WTC11 (cell line): ENCODE measurements at regions not wholly inside any gene's neighbourhood (a gene's known extent, or its start where the extent isn't known, plus 50 kb on each side); places are given as distances from the start of the nearest gene placed in this dataset.

Experiments
- ATAC-seq: fragments of 200-7000 bp; cut with Tn5 transposase; 2 replicates; pipeline ENCODE4 v1.10.0; 2021; ENCODE audit warnings: mild to moderate bottlenecking, moderate library complexity
- CTCF ChIA-PET: fragments of 300-600 bp; sonication (Branson Sonifier 250); formaldehyde crosslinking; loops from one replicate; lab custom pipeline; 2021; ENCODE audit warnings: antibody characterized with exemption; lab: Charles Lee
- POLR2A ChIA-PET: fragments of 350-600 bp; sonication (Branson Sonifier 250); formaldehyde crosslinking; loops from one replicate; lab custom pipeline; 2021; ENCODE audit warnings: antibody characterized with exemption; lab: Charles Lee
- DNase-seq: peaks from one replicate; pipeline ENCODE4 v3.0.0; 2021; ENCODE audit warnings: low spot score
- H3K27ac Mint-ChIP-seq: 2 replicates; pipeline ENCODE4 v1.8.0; 2021; ENCODE audit warnings: mixed read lengths
- H3K27me3 Mint-ChIP-seq: 2 replicates; pipeline ENCODE4 v1.8.0; 2021; ENCODE audit warnings: low read depth, mild to moderate bottlenecking, moderate library complexity, mixed read lengths
- H3K36me3 Mint-ChIP-seq: 2 replicates; pipeline ENCODE4 v1.8.0; 2021; ENCODE audit warnings: mixed read lengths
- H3K4me1 Mint-ChIP-seq: 2 replicates; pipeline ENCODE4 v1.8.0; 2022; ENCODE audit warnings: mixed read lengths
- H3K4me3 Mint-ChIP-seq: 2 replicates; pipeline ENCODE4 v1.8.0; 2021; ENCODE audit warnings: mild to moderate bottlenecking, moderate library complexity, mixed read lengths
- H3K9me3 Mint-ChIP-seq: 2 replicates; pipeline ENCODE4 v1.8.0; 2021; ENCODE audit warnings: mixed read lengths
- FOXK1 ChIP-seq: sonication (generic); formaldehyde crosslinking; IDR thresholded peaks from 2 replicates; pipeline ENCODE4 v1.8.0; 2022; ENCODE audit warnings: mild to moderate bottlenecking, moderate library complexity, missing genetic modification reagents
- GRHL2 ChIP-seq: fragments of 250-450 bp; sonication (Bioruptor Pico); IDR thresholded peaks from 2 replicates; pipeline ENCODE4 v1.8.0; 2022; ENCODE audit warnings: mild to moderate bottlenecking, moderate library complexity; ENCODE audit not compliant: insufficient replicate concordance, severe bottlenecking
- JAZF1 ChIP-seq: fragments of 250-450 bp; sonication (Bioruptor Pico); IDR thresholded peaks from 2 replicates; pipeline ENCODE4 v1.9.0; 2021; ENCODE audit warnings: moderate library complexity, mild to moderate bottlenecking, inconsistent platforms
- KAT7 ChIP-seq: sonication (generic); formaldehyde crosslinking; IDR thresholded peaks from 2 replicates; pipeline ENCODE4 v1.8.1; 2023; ENCODE audit warnings: missing genetic modification reagents, mild to moderate bottlenecking, borderline replicate concordance
- NFATC4 ChIP-seq: fragments of 250-450 bp; sonication (Bioruptor Pico); IDR thresholded peaks from 2 replicates; pipeline ENCODE4 v1.9.0; 2021; ENCODE audit warnings: mild to moderate bottlenecking
- NFYB ChIP-seq: sonication (generic); formaldehyde crosslinking; conservative IDR thresholded peaks from 2 replicates; pipeline ENCODE4 v1.8.0; 2022; ENCODE audit warnings: low read depth, missing genetic modification reagents
- NR3C1 ChIP-seq: sonication (generic); formaldehyde crosslinking; conservative IDR thresholded peaks from 2 replicates; pipeline ENCODE4 v1.8.1; 2023; ENCODE audit warnings: low read depth, mild to moderate bottlenecking, missing genetic modification reagents
- OVOL2 ChIP-seq: fragments of 250-450 bp; sonication (Bioruptor Pico); IDR thresholded peaks from 2 replicates; pipeline ENCODE4 v1.9.0; 2021; ENCODE audit warnings: mild to moderate bottlenecking, borderline replicate concordance
- TEAD1 ChIP-seq: sonication (generic); formaldehyde crosslinking; IDR thresholded peaks from 2 replicates; pipeline ENCODE4 v1.8.0; 2022; ENCODE audit warnings: mild to moderate bottlenecking, missing genetic modification reagents
- TP53 ChIP-seq: sonication (generic); formaldehyde crosslinking; IDR thresholded peaks from 2 replicates; pipeline ENCODE4 v1.8.1; 2023; ENCODE audit warnings: mild to moderate bottlenecking, missing genetic modification reagents
- ZBTB21 ChIP-seq: sonication (generic); formaldehyde crosslinking; IDR thresholded peaks from 2 replicates; pipeline ENCODE4 v1.8.1; 2023; ENCODE audit warnings: mild to moderate bottlenecking, missing genetic modification reagents, borderline replicate concordance
- ZNF219 ChIP-seq: sonication (generic); formaldehyde crosslinking; IDR thresholded peaks from 2 replicates; pipeline ENCODE4 v1.8.0; 2023; ENCODE audit warnings: missing genetic modification reagents, mild to moderate bottlenecking, borderline replicate concordance
- ZNF232 ChIP-seq: sonication (generic); formaldehyde crosslinking; IDR thresholded peaks from 2 replicates; pipeline ENCODE4 v1.8.0; 2022; ENCODE audit warnings: mild to moderate bottlenecking, missing genetic modification reagents
- ZNF416 ChIP-seq: fragments of 250-450 bp; sonication (Bioruptor Pico); IDR thresholded peaks from 2 replicates; pipeline ENCODE4 v1.9.0; 2021; ENCODE audit warnings: mild to moderate bottlenecking, inconsistent platforms
- TF ChIP-seq, protein P1 (sequence below): fragments of 250-450 bp; sonication (Bioruptor Pico); IDR thresholded peaks from 2 replicates; pipeline ENCODE4 v1.9.0; 2021; ENCODE audit warnings: moderate library complexity, mild to moderate bottlenecking, inconsistent platforms, borderline replicate concordance
- TF ChIP-seq, protein P2 (sequence below): sonication (generic); formaldehyde crosslinking; IDR thresholded peaks from 2 replicates; pipeline ENCODE4 v1.8.1; 2023; ENCODE audit warnings: mild to moderate bottlenecking, moderate library complexity, missing genetic modification reagents
- TF ChIP-seq, protein P3 (sequence below): sonication (generic); formaldehyde crosslinking; IDR thresholded peaks from 2 replicates; pipeline ENCODE4 v1.8.1; 2023; ENCODE audit warnings: mild to moderate bottlenecking, missing genetic modification reagents
- TF ChIP-seq, protein P4 (sequence below): fragments of 250-450 bp; sonication (Bioruptor Pico); IDR thresholded peaks from 2 replicates; pipeline ENCODE4 v1.9.0; 2021; ENCODE audit warnings: mild to moderate bottlenecking
- TF ChIP-seq, protein P5 (sequence below): fragments of 250-450 bp; sonication (Bioruptor Pico); IDR thresholded peaks from 2 replicates; pipeline ENCODE4 v1.8.0; 2021; ENCODE audit warnings: mild to moderate bottlenecking

DNA sequence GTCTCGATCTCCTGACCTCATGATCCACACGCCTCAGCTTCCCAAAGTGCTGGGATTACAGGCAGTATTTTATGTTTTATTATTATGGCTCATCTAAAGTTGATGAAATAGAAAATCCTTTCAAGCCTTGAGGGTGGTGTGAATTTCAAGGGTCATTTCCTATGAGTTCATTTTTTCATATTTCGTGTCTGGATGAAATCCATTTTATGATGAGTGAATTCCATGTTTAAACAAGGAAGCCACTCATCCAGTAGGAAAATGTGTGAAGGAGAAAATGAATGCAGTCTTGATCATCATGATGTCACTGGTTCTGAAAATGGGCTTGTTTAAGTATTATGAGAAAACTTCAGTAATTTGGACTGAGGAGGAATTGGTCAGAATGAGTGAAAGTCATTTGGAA lies 74.6 kb upstream of the ZSWIM6 start (continued):
- TF ChIP-seq, protein P1, sequence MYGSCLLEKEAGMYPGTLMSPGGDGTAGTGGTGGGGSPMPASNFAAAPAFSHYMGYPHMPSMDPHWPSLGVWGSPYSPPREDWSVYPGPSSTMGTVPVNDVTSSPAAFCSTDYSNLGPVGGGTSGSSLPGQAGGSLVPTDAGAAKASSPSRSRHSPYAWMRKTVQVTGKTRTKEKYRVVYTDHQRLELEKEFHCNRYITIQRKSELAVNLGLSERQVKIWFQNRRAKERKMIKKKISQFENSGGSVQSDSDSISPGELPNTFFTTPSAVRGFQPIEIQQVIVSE (CRISPR knock-in tag) = no peak
- no peak for TF ChIP-seq TEAD1 (CRISPR knock-in tag)

DNA sequence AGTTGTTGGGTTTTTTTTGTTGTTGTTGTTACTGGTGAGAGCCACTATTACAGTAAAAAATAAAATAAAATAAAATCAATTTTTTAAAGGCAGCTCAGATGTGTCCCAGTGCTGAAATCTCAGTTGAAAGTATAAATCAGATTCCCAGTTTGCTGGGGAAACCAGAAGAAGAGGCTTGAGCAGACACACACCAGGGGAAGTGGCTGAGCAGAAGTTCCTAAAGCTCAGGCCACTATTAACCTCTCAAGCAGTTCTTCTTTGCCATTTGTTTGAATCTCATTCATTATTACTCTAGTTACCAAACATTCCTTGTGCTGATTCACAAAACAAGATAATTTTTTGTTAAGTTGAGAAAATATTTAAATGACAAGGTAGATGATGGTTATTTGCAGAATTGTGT lies 70.9 kb upstream of the ZSWIM6 start:
- ATAC-seq = no peak
- TF ChIP-seq FOXK1 (CRISPR knock-in tag) (no peak), TP53 (CRISPR knock-in tag) (no peak), KAT7 (no peak), ZNF219 (CRISPR knock-in tag) (no peak), NFYB (CRISPR knock-in tag) (no peak), ZNF232 (CRISPR knock-in tag) (no peak), NR3C1 (no peak)
- TF ChIP-seq, protein P2, sequence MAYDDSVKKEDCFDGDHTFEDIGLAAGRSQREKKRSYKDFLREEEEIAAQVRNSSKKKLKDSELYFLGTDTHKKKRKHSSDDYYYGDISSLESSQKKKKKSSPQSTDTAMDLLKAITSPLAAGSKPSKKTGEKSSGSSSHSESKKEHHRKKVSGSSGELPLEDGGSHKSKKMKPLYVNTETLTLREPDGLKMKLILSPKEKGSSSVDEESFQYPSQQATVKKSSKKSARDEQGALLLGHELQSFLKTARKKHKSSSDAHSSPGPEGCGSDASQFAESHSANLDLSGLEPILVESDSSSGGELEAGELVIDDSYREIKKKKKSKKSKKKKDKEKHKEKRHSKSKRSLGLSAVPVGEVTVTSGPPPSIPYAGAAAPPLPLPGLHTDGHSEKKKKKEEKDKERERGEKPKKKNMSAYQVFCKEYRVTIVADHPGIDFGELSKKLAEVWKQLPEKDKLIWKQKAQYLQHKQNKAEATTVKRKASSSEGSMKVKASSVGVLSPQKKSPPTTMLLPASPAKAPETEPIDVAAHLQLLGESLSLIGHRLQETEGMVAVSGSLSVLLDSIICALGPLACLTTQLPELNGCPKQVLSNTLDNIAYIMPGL = no peak
- TF ChIP-seq, protein P3, sequence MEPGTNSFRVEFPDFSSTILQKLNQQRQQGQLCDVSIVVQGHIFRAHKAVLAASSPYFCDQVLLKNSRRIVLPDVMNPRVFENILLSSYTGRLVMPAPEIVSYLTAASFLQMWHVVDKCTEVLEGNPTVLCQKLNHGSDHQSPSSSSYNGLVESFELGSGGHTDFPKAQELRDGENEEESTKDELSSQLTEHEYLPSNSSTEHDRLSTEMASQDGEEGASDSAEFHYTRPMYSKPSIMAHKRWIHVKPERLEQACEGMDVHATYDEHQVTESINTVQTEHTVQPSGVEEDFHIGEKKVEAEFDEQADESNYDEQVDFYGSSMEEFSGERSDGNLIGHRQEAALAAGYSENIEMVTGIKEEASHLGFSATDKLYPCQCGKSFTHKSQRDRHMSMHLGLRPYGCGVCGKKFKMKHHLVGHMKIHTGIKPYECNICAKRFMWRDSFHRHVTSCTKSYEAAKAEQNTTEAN (CRISPR knock-in tag) = no peak
- TF ChIP-seq, protein P4, sequence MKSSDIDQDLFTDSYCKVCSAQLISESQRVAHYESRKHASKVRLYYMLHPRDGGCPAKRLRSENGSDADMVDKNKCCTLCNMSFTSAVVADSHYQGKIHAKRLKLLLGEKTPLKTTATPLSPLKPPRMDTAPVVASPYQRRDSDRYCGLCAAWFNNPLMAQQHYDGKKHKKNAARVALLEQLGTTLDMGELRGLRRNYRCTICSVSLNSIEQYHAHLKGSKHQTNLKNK (CRISPR knock-in tag) = no peak
- ChIA-PET CTCF (no interaction called here), POLR2A (interaction anchor here (1.4 kb wide), 1 partner anchor 71 kb away, joined by 3 read pairs; no protein-coding TSS in a partner anchor)
- peaks cover 15% of the 10 kb centered on the region for H3K9me3 Mint-ChIP-seq
- no peaks in the 10 kb centered on the region for H3K36me3 Mint-ChIP-seq
- no peaks in the 10 kb centered on the region; the same call in 1 of the 2 replicates for H3K27me3 Mint-ChIP-seq
- no peak for DNase-seq
- no peak overlapping the region for H3K27ac Mint-ChIP-seq
- H3K4me1 Mint-ChIP-seq = peaks cover 8% of the 10 kb centered on the region
- no peak overlapping the region for H3K4me3 Mint-ChIP-seq

DNA sequence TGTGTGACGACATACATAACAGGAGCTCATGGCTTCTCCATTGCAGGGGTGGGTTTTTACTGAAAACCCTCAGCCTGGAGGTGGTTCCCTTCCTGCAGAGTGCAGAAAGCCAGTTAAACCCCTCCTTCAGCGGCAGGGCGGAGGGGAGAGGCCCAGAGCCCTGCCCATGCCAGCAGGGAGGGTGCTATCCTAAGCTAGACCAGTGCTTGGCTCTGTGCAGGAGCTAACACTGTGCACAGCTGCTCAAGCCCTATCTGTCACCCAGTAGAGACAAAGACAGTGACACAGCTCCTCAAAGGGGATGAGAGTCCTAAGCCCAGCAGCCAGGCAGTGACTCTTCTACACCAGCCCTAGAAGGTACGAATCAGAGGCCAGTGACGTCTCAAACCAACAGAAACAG lies 70.0 kb upstream of the ZSWIM6 start:
- TF ChIP-seq ZBTB21 (CRISPR knock-in tag) (no peak), GRHL2 (CRISPR knock-in tag) (no peak), NFATC4 (no peak)
- Mint-ChIP-seq H3K4me1 (peaks cover 8% of the 10 kb centered on the region), H3K36me3 (no peaks in the 10 kb centered on the region), H3K9me3 (peaks cover 15% of the 10 kb centered on the region), H3K27ac (no peak overlapping the region), H3K4me3 (no peak overlapping the region), H3K27me3 (no peaks in the 10 kb centered on the region; the same call in 1 of the 2 replicates)
- ChIA-PET POLR2A (interaction anchor here (1.4 kb wide), 1 partner anchor 70 kb away, joined by 3 read pairs; no protein-coding TSS in a partner anchor), CTCF (interaction anchor here (1.3 kb wide), 1 partner anchor 15 kb away, joined by 4 read pairs; no protein-coding TSS in a partner anchor)
- DNase-seq (no peak), ATAC-seq (peak; percentile 88)

DNA sequence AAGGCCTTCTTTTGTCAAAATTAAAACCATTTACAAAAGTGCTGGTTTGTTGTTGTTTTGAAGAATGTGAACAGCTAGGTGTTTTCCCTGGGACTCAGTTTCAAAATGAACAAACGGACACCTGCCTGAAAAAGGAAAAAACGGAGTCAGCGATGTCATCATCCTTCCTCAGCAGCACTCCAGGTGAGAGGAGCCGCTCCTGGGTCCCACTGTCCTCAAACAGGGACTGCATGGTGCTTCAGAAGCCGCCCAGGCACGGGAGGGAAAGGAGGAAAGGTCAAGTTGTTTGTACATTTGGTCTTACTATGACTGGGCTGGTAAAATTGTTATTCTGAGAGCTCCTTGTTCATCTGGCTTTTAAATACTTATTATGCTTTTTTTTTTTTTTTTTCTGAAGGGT lies 69.0 kb upstream of the ZSWIM6 start:
- no peak for DNase-seq
- no peaks in the 10 kb centered on the region; the same call in 1 of the 2 replicates for H3K27me3 Mint-ChIP-seq
- TF ChIP-seq, protein P5, sequence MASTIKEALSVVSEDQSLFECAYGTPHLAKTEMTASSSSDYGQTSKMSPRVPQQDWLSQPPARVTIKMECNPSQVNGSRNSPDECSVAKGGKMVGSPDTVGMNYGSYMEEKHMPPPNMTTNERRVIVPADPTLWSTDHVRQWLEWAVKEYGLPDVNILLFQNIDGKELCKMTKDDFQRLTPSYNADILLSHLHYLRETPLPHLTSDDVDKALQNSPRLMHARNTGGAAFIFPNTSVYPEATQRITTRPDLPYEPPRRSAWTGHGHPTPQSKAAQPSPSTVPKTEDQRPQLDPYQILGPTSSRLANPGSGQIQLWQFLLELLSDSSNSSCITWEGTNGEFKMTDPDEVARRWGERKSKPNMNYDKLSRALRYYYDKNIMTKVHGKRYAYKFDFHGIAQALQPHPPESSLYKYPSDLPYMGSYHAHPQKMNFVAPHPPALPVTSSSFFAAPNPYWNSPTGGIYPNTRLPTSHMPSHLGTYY (CRISPR knock-in tag) = no peak
- no peak for TF ChIP-seq ZNF416 (CRISPR knock-in tag)
- TF ChIP-seq JAZF1 (CRISPR knock-in tag) = no peak
- TF ChIP-seq OVOL2 (CRISPR knock-in tag) = no peak
- no peak for ATAC-seq
- peaks cover 8% of the 10 kb centered on the region for H3K4me1 Mint-ChIP-seq
- H3K4me3 Mint-ChIP-seq = no peak overlapping the region
- peaks cover 13% of the 10 kb centered on the region for H3K9me3 Mint-ChIP-seq
- ChIA-PET POLR2A (no interaction called here), CTCF (no interaction called here)
- H3K36me3 Mint-ChIP-seq = no peaks in the 10 kb centered on the region
- no peak overlapping the region for H3K27ac Mint-ChIP-seq
